ENCODE measurements at regions not wholly inside any gene's neighbourhood (a gene's known extent, or its start where the extent isn't known, plus 50 kb on each side); places are given as distances from the start of the nearest gene placed in this dataset.

- TF ChIP-seq EZH2 (IDR thresholded peaks at IDR 0.05; ENCODE audit: borderline replicate concordance, control insufficient read depth, low read depth, low read length): no peak
- no peak for TF ChIP-seq DPF2 (IDR thresholded peaks at IDR 0.05)
- no peak for TF ChIP-seq SRF (IDR thresholded peaks at IDR 0.05; ENCODE audit: low read depth in 2 of 2, low read length in 2 of 2)
- no peak for TF ChIP-seq POLR2AphosphoS5 (IDR thresholded peaks at IDR 0.05; ENCODE audit: low read length)
- no peak for TF ChIP-seq CHD2 (IDR thresholded peaks at IDR 0.05; ENCODE audit: borderline replicate concordance, low read depth, low read length)
- TF ChIP-seq, protein P1, sequence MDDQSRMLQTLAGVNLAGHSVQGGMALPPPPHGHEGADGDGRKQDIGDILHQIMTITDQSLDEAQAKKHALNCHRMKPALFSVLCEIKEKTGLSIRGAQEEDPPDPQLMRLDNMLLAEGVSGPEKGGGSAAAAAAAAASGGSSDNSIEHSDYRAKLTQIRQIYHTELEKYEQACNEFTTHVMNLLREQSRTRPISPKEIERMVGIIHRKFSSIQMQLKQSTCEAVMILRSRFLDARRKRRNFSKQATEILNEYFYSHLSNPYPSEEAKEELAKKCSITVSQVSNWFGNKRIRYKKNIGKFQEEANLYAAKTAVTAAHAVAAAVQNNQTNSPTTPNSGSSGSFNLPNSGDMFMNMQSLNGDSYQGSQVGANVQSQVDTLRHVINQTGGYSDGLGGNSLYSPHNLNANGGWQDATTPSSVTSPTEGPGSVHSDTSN (IDR thresholded peaks at IDR 0.05; ENCODE audit: insufficient replicate concordance, low read depth, low read length): no peak
- no peak for TF ChIP-seq CTCF (IDR thresholded peaks at IDR 0.05 in 2 of 3, conservative IDR thresholded peaks at IDR 0.05 in 1 of 3; ENCODE audit: control insufficient read depth in 2 of 3, extremely low read depth in 1 of 3, insufficient read depth in 1 of 3, low read depth in 3 of 3, low read length in 3 of 3)
- no peak for TF ChIP-seq REST (IDR thresholded peaks at IDR 0.05; ENCODE audit: low read depth, low read length)
Observed at GRCh38 chr17:68790931-68791330, 164.3 kb downstream of the ABCA8 start.
